SW 1271 (cell line): ENCODE measurements at regions not wholly inside any gene's neighbourhood (a gene's known extent, or its start where the extent isn't known, plus 50 kb on each side); places are given as distances from the start of the nearest gene placed in this dataset.
"Not testable (repeated sequence)": the region's sequence is repeated elsewhere in the genome, so short reads cannot be mapped to it uniquely, and the experiment has no call there.

ENCODE experiments used
- DNase-seq, 2 experiments: peaks; one replicate each; lab custom pipeline; 2025; lab: John Stamatoyannopoulos, UW

DNA sequence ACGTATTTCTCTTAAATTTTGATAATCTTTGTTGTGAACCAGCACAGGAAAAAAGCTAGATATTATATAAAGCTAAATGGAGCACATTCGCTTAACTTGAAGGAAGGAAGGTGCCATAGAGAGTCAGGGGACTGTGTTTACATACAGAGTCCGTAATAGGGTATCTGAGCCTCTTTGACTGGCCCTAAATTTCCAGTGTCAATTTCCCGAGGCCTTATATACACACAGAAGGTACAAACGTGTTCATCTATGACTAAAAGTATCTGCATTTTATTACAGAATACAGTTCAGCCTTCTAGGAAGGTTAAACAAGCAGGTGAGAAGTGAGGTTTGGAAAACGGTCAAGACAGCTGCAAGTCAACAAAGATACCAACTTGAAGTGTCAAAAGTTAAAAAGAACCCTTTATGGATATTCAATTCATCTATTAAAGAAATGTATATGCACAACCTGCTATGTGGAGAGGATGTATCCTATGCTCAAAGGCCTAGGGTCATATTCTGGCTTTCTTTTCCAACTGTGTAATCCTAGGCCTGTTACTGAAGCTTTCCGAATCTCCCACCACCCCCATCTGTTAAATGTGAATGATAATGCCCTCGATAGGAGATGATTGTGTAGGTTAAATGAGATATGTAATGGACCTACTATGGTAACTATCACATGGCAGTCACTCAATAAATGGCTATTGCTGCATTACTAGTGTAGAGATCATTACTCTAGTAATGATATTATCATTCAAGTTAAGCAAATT lies 263.7 kb upstream of the MAF start:
- DNase-seq: no peak

DNA sequence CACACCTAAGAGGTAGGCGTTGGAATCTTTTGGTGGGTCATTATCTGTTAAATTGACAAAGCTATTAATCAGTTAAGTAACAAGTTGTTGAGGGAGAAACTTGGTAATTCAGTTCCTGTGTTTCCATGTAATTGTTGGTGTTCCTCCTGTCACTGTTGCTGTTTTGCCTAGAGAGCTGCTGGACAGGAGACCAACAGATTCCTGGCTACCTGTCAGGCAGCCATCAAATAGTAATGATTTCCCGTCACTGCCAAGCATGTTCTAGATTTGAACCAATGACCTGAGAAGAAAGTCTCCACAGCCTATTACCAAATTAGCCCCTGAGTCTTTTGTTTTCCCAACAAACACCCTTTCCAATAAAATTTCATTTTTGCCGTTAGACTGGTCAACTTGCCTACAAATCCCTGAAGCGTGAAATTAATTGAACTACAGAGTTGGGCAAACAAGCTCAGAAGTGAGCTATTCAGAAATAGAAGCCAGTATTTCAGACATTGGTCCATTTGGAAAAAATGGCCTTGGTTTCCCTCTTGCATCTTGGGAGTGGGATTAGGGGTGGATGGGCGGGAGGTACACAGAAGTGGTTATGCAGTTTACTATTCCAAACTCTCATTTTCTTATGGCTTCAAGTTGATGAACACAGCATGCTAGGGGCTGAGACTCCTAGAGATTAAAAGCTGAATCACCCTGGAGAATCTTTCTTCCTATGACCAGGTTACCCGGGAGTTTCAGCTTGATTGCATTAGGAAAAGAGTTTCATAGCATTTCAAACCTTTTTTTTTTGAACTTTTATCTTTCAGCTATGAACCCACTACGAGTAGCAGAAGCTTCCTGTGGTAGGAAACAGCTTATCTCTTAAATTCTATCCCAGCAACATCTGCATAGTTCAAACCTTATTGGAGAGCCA lies 262.8 kb upstream of the MAF start:
- DNase-seq: no peak

DNA sequence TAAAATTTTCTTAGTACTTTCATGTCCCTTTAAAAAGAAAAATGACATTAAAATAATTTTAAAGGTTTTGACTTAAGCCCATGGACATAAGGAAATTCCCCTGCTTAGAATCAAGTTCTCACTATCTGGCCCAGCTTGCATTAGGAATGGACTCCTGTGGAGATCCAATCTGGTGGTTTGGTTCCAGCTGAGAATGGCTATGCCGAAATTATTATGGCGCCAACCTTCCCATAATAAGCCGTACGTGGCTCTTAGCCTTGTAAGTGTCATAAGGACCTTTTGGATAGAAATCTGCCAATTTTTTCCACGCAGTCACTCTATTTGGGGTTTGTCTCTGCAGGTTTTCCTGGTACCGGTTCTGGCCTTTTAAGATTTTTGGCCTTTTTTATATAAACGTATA lies 262.1 kb upstream of the MAF start:
- DNase-seq: no peak

DNA sequence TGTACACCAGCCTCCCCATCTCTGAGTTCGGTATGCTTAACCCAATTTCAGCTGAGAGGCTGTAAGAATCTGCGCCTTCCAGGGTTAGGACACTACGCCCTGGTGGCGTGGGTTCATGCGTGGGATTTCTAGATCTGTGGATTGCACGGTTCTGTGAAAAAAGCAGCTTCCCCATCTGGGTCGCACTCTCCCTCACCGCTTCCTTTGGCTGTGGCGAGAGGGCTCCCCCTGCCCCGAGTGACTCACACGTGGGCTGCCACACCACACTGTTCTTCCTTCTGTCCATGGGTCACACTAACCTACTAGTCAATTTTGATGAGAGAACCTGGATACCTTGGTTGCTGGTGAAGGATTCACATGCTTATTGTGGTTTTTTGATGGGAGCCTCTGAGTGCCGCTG lies 256.0 kb upstream of the MAF start:
- DNase-seq: no peak

DNA sequence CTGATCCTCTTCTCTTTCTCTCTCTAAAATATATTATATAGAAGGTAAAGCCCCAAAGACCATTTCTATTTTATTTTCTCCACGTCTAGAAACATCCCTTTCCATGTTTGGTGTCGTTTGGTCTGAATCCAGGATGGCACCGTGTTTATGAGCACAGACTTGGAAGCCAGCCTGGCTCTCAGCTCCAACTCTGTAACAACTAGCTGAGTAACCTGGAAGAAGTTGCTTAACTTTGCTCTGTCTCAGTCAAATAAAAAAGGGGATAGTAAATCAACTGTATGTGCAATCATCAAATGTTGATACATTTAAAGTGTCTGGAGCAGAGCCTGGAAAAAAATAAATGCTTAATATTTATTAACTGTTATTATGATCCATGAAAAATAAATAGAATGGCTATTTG lies 249.8 kb upstream of the MAF start:
- no peak for DNase-seq

DNA sequence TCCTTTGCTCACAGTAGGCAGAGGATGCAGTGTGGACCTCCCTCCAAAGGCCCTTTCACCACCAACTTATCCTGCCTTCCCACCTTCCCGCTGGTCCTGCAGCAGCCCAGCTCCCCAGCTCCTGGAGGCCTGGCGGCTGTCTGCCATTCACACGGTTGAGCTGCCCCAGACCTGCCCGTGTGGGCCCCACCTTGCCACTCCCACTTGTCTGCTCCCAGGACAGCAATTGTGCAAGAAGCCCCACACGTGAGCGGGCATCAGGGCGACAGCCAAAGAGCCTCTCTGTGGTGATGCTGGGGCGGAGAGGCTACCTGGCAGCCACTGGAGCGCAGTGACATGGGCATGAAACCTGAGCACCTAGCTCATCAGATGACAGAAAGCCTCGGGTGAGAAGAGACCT lies 248.6 kb upstream of the MAF start:
- DNase-seq: no peak

DNA sequence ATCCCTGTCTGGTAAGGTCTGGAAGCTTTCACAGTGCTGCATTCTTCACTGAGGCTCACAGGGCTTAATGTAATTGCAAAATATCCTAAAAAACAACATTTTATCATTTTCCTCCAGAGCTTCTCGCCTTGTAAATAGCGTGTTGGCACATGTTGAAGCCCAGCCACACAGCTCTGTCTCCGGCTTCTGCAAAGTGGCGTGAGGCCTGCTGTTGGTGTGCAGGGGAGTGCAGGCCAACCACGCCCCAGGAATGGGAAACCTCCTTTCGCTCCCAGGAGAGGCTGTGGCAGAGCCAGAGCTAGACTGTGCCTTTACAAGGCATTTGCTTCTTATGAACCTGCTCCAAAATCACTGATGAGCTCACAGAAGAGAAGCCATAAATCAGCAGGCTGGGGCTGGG lies 248.2 kb upstream of the MAF start:
- no peak for DNase-seq

DNA sequence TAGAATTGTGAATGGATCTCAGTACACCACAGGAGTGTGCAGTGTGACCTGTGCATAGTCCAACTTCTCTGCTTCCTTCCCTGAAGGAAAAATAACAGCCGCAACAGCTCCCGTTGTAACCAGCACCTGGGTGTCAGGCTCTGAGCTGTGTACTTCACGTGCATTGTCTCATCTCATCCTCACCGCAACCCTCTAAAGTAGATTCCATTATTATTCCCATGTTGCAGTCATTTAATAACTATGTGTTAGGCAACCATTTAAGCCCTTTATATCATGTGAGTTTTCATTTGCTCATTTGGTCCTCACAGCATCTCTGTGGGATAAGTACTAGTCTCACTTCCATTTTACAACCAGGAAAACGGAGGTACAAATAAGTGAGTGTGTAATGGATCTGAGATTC lies 247.0 kb upstream of the MAF start:
- no peak for DNase-seq

DNA sequence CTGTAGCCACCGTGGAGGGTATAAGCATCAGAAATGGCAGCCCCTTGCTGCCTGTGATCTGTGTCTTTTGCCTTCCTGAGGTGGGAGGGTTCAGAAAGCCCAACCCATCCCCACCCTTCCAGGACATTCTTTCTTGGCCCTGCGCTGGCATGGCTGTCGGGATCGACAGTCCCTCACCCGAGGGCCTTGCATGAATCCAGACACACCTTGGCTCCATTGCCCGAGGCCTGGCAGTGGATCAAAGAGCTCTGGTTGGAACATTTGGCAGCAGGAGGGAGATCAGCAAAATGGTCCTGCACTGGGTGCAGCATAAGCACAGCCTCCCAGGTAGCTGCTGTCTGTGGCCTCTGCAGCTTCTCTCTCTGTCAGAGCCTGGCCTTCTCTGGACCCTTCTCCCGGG lies 246.6 kb upstream of the MAF start:
- DNase-seq: no peak

DNA sequence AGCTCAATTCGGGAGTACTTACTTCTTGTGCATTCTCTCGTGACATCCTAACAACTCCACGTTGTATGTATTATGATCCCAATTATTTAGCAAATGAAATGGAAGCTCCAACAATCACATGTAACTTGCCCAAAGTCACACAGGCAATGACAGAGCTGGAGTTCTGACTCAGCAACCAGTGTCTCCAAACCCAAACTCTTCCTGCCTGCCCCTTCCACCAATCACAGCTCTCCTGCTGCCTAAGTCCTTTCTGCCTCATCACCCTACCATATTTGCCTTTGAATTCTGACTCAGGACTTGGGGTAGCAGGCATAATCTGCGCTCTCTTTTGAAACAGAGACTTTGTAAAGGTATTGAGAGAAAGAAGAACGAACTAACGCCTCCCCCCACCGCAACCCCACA lies 245.2 kb upstream of the MAF start:
- DNase-seq: no peak

DNA sequence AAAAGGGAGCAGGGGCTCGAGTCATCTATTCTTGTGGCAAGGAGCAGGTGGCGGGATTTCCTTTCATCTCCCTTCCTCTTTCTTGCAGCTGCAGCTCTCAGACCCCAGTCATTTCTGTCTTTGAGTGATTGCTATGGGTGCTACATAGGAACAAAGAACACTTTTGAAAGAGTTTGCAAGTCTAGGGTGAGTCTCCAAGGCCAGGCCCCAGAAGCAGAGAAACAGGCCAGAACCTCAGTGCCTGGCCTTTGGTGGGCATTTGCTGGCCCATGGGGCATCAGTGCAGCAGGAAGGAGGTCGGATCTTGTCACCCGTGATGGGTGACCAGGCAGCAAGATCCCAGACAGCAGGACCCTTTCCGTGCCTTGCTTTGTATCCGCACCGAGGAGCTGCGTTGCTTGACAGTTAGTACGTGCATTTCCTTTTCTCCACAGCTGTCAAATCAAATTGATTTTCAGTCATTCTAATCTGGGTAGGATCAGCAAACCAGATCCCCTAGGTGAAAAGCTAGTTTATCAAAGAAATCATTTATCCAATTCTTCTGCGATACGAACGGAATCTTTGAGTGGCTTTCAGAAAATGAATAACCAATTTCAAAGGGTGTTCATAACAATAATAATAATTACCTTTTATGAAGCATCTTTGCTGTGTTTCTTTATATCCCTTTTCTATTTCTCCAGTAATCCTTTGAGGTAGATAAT lies 244.6 kb upstream of the MAF start:
- DNase-seq: no peak

DNA sequence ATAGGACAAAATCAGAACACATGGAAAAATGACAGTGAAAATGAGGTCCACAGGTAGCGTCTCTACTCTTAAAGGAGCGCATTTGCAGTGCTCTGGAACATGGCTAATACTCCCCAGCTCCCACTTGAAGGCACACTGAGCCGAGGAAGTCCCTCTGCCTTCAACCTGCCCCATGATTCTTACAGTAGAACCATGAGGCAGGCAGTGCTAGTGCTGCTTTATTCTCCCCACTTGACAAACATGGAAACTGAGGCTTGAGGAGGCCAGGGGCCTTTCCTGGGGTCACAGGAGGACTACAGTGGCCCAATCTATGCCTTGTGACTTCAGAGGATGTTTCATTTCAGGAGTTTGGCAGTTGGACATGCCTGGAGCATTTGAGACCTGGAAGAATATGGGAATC lies 244.1 kb upstream of the MAF start:
- DNase-seq: no peak

DNA sequence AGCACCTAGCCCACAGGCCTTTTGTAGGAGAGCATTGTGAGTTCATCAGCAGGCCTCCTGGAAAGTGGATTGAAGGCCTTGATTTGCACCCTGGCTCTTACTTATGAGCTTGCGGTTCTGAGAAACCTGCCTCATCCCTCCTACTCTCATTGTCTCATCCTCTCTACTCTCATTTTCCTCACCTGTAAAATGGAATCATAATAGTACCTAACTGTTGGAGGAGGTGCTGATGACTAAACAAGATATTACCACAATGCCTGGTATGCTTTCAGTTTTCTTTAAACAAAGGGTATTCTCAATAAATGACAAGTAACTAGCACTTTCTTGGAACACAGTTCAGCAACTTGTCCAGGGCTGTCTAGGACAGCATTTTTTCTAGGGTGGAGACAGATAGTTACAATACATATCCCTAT lies 243.1 kb upstream of the MAF start:
- no peak for DNase-seq

DNA sequence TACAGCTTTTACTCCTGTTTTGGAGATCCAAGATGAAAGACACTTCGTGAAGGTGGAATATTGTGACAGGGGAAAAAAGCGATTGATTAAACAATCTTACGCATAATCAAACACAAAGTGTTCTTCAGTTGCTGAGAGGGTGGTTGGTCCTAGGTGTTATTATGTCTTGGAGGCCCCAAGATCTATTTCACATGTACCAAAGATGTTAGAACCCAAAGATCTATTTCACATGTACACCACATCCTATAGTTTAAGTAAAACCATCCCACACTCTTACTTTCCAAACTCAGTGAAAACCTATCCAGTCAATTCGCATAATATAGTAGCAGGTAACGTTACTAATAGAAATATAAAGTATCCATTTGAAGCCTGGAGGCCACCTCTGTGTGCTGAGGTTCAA lies 242.6 kb upstream of the MAF start:
- no peak for DNase-seq

DNA sequence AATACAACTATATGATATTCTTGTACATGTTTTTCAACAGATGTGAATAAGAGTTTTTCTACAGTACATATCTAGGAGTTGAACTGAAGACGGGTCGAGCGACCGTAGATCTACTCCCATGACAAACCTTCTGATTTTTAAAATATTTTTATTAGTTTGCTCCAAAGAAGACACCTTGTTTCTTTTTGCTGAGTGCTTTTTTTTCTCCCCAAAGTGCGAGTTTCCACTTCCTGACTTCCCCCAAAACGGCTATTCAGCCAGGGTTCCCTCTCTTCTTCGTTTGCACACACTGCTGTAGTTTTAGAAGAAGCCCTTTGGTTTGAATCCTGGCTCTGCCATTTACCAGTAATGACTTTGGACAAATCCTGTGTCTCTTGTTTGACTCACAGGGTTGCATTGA lies 241.7 kb upstream of the MAF start:
- DNase-seq: no peak

DNA sequence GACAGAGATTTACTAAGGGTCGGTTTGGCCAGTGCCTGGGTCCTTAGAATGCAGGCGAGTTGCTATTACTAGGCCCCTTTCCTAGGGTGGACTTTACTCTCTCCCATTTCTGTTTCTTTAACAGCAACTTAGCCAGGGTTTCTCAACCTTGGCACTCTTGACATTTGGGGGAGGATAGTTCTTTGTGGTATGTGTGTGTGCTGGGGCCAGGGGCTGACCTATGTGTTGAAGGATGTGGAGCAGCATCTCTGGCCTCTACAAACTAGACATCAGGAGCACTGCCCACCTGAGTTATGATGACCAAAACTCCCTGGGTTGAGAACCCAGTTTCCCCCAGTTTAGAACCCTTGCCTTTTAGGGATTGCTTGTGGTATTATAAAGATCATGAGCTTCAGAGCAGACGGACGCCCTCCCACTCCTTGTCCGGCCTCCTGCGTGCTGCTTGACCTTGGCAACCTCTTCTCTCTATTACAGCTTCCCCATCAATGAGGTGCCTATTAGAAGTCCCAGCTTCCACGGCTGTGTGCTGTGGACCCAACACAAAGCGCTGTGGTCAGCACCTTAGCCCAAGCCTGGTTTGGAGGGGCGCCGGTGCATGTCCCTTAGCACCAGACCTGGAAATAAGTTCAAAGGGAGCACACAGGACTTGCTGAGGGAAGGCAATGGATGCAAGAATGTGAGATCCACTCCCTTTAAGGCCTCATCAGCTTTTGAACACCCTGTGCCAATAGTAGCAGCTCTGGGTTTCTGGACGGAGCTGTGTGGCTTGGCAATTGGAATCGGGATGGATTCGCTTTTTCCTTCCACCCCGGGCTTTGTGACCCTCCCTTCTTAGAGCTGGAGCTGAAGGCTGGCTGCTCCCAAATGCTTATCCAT lies 239.2 kb upstream of the MAF start:
- no peak for DNase-seq

DNA sequence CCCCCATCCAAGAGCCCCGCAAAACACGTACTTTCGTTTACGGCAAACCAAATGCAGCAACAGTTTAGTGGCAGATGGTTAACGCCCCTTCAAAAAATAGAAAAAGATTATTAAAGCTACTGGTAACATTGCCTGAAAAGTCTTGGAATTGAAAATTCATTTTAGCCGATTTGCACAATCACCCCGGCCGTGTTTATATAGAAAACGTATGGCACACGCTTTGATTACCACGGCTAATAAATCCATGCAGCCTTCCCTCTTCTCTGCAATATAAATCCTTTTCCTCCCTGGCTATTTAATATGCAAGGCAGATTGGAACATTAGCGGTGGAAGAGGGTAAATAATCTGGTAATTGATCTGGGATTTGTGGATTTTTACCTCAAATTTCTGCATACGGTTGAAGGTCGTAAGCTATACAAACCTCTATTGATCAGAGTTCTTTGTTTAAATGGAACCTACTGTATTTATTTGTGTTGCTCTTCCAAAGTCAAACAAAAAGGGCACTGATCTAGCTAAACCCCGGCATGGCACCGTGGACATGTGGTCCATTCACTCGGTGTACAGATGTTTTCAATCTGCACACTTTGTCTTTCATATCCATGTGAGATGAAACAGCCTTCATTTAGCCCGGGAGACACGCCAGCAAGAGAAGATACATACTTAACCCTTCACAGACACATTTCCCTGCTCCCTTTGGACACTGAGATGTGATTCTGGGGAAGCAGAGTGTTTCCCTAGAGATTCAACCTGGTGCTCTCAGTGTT lies 238.1 kb upstream of the MAF start:
- DNase-seq: no peak

DNA sequence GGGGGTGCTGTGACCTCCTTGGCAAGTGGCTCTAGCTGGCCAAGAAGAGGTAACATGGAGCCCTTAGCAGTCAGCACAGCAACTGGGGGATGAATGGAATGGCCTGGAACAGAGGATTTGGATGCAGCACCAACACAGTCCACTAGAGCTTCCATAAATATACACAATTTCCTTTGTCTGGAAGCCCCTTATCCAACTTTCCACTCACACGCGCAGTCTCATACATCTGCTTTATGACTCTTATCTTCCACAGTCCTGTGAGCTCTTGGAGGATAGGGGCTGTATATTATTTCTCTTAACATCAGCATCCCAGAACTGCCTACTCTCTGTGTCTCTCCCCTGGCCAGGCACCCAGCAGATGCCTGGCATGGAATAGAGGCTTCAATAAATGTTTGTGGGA lies 235.6 kb upstream of the MAF start:
- no peak for DNase-seq

DNA sequence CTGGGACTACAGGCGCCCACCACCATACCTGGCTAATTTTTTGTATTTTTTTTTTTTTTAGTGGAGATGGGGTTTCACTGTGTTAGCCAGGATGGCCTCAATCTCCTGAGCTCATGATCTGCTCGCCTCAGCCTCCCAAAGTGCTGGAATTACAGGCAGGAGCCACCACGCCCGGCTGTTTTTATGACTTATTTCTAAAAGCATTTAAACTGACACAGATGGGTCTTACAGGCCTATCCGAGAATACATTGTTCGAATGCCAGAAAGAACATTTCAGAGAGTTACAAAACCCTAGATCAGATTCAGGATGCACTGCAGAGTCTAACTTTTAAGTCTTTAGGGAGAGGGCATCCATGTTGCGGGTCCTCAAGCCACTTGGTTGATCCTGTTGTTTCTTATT lies 234.7 kb upstream of the MAF start:
- DNase-seq: no peak

DNA sequence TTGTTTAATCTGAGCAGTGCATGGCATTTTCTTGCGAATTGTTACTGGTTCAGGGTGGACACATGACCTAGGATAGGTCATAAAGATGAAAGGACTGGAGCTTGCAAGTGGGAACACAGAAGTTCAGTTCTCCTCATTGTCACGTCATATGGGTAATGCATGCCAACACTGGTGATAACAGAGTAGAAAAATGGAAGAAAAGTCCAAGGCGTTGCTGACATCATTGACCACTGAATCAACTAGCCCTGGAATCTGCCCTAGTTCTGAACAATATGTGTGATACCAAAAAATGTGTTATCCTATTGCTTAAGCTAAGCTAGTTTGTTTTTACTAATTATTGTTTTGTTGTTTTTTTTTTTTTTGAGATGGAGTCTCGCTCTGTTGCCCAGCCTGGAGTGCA lies 234.2 kb upstream of the MAF start:
- DNase-seq: no peak

DNA sequence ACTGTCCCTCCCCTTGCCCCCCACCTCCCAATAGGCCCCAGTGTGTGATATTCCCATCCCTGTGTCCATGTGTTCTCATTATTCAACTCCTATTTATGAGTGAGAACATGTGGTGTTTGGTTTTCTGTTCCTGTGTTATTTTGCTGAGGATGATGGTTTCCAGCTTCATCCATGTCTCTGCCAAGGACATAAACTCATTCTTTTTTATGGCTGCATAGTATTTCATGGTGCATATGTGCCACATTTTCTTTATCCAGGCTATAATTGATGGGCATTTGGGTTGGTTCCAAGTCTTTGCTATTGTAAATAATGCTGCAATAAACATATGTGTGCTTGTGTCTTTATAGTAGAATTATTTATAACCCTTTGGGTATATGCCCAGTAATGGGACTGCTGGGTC lies 233.5 kb upstream of the MAF start:
- DNase-seq: not testable (repeated sequence)
